NCI-H2029 treated with DMSO at 0.1 percent for 48 hours (cell line): ENCODE measurements at regions not wholly inside any gene's neighbourhood (a gene's known extent, or its start where the extent isn't known, plus 50 kb on each side); places are given as distances from the start of the nearest gene placed in this dataset.
"Not testable (repeated sequence)": the region's sequence is repeated elsewhere in the genome, so short reads cannot be mapped to it uniquely, and the experiment has no call there.

Experiments
- DNase-seq: peaks from one replicate; lab custom pipeline; 2025; lab: John Stamatoyannopoulos, UW

DNA sequence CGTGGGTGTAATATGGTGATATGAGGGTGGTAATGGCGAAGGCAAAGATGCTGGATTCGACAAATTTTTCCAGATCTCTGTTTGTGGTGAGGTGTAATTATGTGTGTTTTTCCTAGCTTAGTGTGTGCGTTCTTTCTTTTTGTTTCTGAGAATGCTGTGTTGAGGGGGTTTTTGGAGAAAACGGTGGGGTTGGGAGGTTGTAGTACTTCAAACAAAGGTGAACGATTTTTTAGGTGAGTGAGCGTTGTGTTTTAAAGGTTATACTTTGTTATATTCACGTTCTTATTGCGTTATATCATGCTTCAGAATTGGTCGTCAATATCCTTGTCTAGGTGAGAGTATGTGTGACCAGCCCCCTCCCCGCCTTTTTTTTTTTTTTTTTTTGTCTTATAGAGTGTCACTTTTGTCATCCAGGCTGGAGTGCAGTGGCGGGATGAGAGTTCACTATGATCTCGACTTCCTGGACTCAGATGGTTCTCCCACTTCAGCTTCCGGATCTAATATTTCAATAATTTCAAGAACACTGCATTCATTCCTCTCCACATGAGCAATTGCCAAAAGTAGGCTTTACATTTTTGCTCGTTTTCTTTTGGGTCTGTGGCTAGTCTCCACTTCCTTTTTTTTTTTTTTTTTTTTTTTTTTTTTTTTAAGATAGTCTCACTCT lies 82.2 kb upstream of the RNU2-1 start:
- no peak for DNase-seq

GRCh38 chr17:43315369-43315768 lies 81.6 kb upstream of the RNU2-1 start:
- no peak for DNase-seq

DNA sequence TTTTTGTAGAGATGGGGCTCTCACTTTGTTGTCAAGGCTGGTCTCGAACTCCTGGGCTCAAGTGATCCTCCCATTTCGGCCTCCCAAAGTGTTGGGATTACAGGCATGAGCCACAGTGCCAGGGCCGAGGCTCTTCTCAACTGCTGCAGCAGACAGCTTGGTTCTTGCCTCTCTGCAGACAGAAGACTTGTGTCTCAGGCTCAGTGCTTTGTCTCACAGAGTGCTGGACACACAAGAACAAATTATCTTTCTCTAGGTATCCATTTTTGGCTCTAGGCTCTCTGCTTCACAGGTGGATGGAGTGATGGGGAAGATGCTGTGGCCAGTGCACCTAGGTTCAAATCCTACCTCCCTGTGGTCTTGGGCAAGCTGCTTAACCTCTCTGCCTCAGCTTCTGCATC lies 80.8 kb upstream of the RNU2-1 start:
- no peak for DNase-seq

GRCh38 chr17:43312011-43312410 lies 78.2 kb upstream of the RNU2-1 start:
- no peak for DNase-seq

- no peak for DNase-seq
Observed at GRCh38 chr17:43309505-43310332, 75.9 kb upstream of the RNU2-1 start.

- no peak for DNase-seq
Observed at GRCh38 chr17:43308999-43309398, 75.2 kb upstream of the RNU2-1 start.

DNA sequence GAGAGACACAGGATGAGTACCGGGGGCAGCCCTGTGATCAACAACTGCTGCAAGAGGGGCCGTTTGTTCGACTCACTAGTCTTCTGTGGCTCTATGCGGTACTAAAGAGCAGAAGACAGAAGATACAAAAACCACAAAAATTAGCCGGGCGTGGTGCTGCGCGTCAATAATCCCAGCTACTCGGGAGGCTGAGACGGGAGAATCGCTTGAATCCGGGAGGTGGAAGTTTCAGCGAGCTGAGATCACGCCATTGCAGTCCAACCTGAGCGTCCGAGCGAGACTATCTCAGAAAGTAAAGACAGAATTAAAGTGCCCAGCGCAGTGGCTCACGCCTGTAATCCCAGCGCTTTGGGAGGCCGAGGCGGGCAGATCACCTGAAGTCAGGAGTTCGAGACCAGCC lies 71.0 kb upstream of the RNU2-1 start:
- not testable (repeated sequence) for DNase-seq

- not testable (repeated sequence) for DNase-seq
Observed at GRCh38 chr17:43303049-43303448, 69.3 kb upstream of the RNU2-1 start.

DNA sequence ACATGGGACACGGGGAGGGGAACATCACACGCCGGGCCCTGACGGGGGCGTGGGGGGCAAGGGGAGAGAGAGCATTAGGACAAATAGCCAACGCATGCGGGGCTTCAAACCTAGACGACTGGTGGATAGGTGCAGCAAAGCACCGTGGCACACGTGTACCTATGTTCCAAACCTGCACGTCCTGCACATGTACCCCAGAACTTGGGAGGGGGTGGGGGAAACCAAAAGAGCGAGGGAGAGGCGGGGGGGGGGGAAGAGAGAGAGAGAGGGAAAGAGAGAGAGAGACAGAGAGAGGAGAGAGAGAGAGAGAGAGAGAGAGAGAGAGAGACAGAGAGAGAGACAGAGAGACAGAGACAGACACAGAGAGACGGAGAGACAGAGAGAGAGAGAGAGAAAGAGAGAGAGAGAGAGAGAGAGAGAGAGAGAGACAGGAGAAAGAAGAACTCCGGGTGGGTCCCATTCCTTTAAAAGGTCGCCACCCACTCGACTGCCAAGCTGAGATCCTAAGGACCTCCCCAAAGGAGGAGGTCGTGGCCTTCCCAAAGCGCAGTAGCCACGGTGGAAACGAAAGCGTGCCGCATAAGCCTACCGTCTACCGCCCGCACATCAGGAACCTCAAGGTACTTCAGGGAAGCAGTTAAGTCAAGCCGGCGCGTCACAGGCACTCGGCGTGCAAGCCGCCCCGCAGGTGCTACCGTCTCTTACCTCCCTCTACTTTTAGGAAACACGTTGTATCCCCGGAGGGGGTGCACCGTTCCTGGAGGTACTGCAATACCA lies 65.7 kb upstream of the RNU2-1 start:
- DNase-seq, result not testable (repeated sequence)

- DNase-seq, result not testable (repeated sequence)
Observed at GRCh38 chr17:43289670-43290069, 55.9 kb upstream of the RNU2-1 start.

GRCh38 chr17:43283606-43284005 lies 49.8 kb upstream of the RNU2-1 start:
- DNase-seq, result not testable (repeated sequence)
